ENCODE measurements at regions not wholly inside any gene's neighbourhood (a gene's known extent, or its start where the extent isn't known, plus 50 kb on each side); places are given as distances from the start of the nearest gene placed in this dataset.

- ATAC-seq (no peak), DNase-seq (no peak)
- TF ChIP-seq POLR2A (IDR thresholded peaks at IDR 0.05) (no peak), CTCF (IDR thresholded peaks at IDR 0.05) (no peak)
- Histone ChIP-seq H3K27me3 (no peaks in the 10 kb centered on the region), H3K4me1 (no peaks in the 10 kb centered on the region), H3K9me3 (no peaks in the 10 kb centered on the region), H3K36me3 (no peaks in the 10 kb centered on the region), H3K4me3 (no peak overlapping the region), H3K27ac (no peak overlapping the region)
- intact Hi-C loops (cut with DNase I), result no loop called here
- 52% methylated on average over 3 of the region's 3 CpGs for WGBS (ENCODE audit: insufficient coverage, low coverage, low lambda C conversion rate, missing lambda C conversion rate)
Observed at GRCh38 chr10:61822781-61823230, 78.7 kb upstream of the ARID5B start.

- ATAC-seq (no peak), DNase-seq (no peak)
- Histone ChIP-seq H3K4me1 (no peaks in the 10 kb centered on the region), H3K4me3 (no peak overlapping the region), H3K27ac (no peak overlapping the region), H3K9me3 (no peaks in the 10 kb centered on the region), H3K36me3 (no peaks in the 10 kb centered on the region), H3K27me3 (no peaks in the 10 kb centered on the region)
- TF ChIP-seq POLR2A (IDR thresholded peaks at IDR 0.05) (no peak), CTCF (IDR thresholded peaks at IDR 0.05) (no peak)
- 73% methylated on average over 5 of the region's 5 CpGs for WGBS (ENCODE audit: insufficient coverage, low coverage, low lambda C conversion rate, missing lambda C conversion rate)
- intact Hi-C loops (cut with DNase I), result no loop called here
Observed at GRCh38 chr10:61825001-61825400, 76.5 kb upstream of the ARID5B start.

GRCh38 chr10:61825628-61826027 lies 75.9 kb upstream of the ARID5B start:
- TF ChIP-seq CTCF (IDR thresholded peaks at IDR 0.05) (no peak), POLR2A (IDR thresholded peaks at IDR 0.05) (no peak)
- no peaks in the 10 kb centered on the region for H3K4me1 ChIP-seq
- no peak overlapping the region for H3K4me3 ChIP-seq
- DNase-seq (no peak), ATAC-seq (peak in 1 of 4 donors; percentile 51)
- no peaks in the 10 kb centered on the region for H3K36me3 ChIP-seq
- intact Hi-C loops (cut with DNase I), result no loop called here
- H3K27ac ChIP-seq, result no peak overlapping the region
- no peaks in the 10 kb centered on the region for H3K9me3 ChIP-seq
- 60% methylated on average over 4 of the region's 4 CpGs for WGBS (ENCODE audit: insufficient coverage, low coverage, low lambda C conversion rate, missing lambda C conversion rate)
- no peaks in the 10 kb centered on the region for H3K27me3 ChIP-seq

GRCh38 chr10:61828034-61828433 lies 73.5 kb upstream of the ARID5B start:
- intact Hi-C loops (cut with DNase I), result no loop called here
- Histone ChIP-seq H3K27me3 (no peaks in the 10 kb centered on the region), H3K4me1 (no peaks in the 10 kb centered on the region), H3K9me3 (no peaks in the 10 kb centered on the region), H3K36me3 (no peaks in the 10 kb centered on the region), H3K27ac (no peak overlapping the region), H3K4me3 (no peak overlapping the region)
- WGBS (ENCODE audit: insufficient coverage, low coverage, low lambda C conversion rate, missing lambda C conversion rate), result no CpG with 5 or more reads among the region's 1 CpG
- TF ChIP-seq POLR2A (IDR thresholded peaks at IDR 0.05), result no peak
- no peak for TF ChIP-seq CTCF (IDR thresholded peaks at IDR 0.05)
- ATAC-seq (no peak), DNase-seq (no peak)

- no peak overlapping the region for H3K4me3 ChIP-seq
- no peaks in the 10 kb centered on the region for H3K4me1 ChIP-seq
- intact Hi-C loops (cut with DNase I), result no loop called here
- no peaks in the 10 kb centered on the region for H3K9me3 ChIP-seq
- DNase-seq (no peak), ATAC-seq (no peak)
- 78% methylated on average over 3 of the region's 3 CpGs for WGBS (ENCODE audit: insufficient coverage, low coverage, low lambda C conversion rate, missing lambda C conversion rate)
- H3K27ac ChIP-seq, result no peak overlapping the region
- TF ChIP-seq CTCF (IDR thresholded peaks at IDR 0.05), result no peak
- TF ChIP-seq POLR2A (IDR thresholded peaks at IDR 0.05), result no peak
- no peaks in the 10 kb centered on the region for H3K36me3 ChIP-seq
- no peaks in the 10 kb centered on the region for H3K27me3 ChIP-seq
Observed at GRCh38 chr10:61828788-61829187, 72.7 kb upstream of the ARID5B start.

Data from right lobe of liver (tissue), 6 donors.